ENCODE measurements at regions not wholly inside any gene's neighbourhood (a gene's known extent, or its start where the extent isn't known, plus 50 kb on each side); places are given as distances from the start of the nearest gene placed in this dataset.

DNA sequence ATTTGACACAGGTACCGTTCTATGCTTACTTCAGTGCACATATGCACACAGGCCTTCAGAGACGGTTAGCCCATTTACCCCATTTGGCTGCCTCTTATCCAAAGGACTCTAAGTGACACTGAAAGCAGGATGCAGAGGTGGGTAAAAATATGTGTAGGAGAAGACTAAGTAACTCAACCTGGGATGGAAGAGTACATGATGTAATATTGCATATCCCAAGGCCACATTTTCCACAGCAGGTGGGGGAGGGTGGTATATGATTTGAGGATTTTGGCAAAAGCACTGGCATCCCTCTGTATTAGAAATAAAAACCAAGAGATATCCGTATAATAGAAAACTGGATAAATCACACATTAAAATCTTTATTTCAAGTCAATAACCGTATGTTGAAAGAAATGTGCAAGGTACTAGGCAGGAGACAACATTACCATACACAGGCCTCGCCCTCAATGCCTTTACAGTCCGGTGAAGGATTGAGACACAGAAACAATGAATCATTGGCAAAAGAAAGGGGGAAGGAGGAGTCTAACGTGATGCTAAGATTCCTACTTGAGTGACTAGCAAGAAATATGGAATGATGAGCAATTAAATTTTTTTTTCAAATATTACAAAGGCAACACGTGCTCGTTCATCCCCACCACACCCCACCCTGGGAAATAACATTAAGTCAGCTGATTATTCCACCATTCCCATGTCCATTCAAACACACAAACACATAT is 161.0 kb upstream of the RASGEF1B start:
- no peak overlapping the region for H3K4me2 ChIP-seq (replicated peaks; ENCODE audit: low read depth, low read length, poor library complexity, severe bottlenecking)
- Mint-ChIP-seq H3K4me3 (no peak overlapping the region), H3K4me1 (peaks cover 54% of the 10 kb centered on the region), H3K9me3 (ENCODE audit: insufficient read depth) (peaks cover 2% of the 10 kb centered on the region), H3K27me3 (no peaks in the 10 kb centered on the region), H3K27ac (peak overlapping the region; percentile 54)
- H3K36me3 ChIP-seq (replicated peaks in 1 of 2; ENCODE audit: control extremely low read depth in 1 of 2, control insufficient read depth in 1 of 2, extremely low read depth in 1 of 2, insufficient read depth in 2 of 2, low read length in 1 of 2), result no peaks in the 10 kb centered on the region
- no peaks in the 10 kb centered on the region for H3K9me3 ChIP-seq (ENCODE audit: control extremely low read depth in 1 of 3, control insufficient read depth in 2 of 3, insufficient read depth in 1 of 3, low read length in 2 of 3)
- ChIA-PET CTCF (no interaction called here), POLR2A (interaction anchor here (0.9 kb wide), 1 partner anchor 162 kb away, joined by 3 read pairs; no protein-coding TSS in a partner anchor)
- H3K27me3 ChIP-seq (replicated peaks in 1 of 4; ENCODE audit: control extremely low read depth in 1 of 4, control insufficient read depth in 3 of 4, insufficient read depth in 4 of 4, low read length in 3 of 4), result no peaks in the 10 kb centered on the region
- ATAC-seq (ENCODE audit: low read depth), result peak; percentile 28
- H3K79me2 ChIP-seq (ENCODE audit: control insufficient read depth, insufficient read depth, low read length), result no peaks in the 10 kb centered on the region
- no peak overlapping the region for H2AFZ ChIP-seq (ENCODE audit: insufficient read depth, low read depth, low read length, poor library complexity, severe bottlenecking)
- no peak overlapping the region for H3K27ac ChIP-seq (ENCODE audit: low read length in 2 of 2)
- H3K4me3 ChIP-seq (ENCODE audit: control extremely low read depth in 1 of 5, extremely low read depth in 1 of 5, insufficient read depth in 1 of 5, low read depth in 2 of 5, low read length in 4 of 5), result no peak overlapping the region
- TF ChIP-seq, protein P1, sequence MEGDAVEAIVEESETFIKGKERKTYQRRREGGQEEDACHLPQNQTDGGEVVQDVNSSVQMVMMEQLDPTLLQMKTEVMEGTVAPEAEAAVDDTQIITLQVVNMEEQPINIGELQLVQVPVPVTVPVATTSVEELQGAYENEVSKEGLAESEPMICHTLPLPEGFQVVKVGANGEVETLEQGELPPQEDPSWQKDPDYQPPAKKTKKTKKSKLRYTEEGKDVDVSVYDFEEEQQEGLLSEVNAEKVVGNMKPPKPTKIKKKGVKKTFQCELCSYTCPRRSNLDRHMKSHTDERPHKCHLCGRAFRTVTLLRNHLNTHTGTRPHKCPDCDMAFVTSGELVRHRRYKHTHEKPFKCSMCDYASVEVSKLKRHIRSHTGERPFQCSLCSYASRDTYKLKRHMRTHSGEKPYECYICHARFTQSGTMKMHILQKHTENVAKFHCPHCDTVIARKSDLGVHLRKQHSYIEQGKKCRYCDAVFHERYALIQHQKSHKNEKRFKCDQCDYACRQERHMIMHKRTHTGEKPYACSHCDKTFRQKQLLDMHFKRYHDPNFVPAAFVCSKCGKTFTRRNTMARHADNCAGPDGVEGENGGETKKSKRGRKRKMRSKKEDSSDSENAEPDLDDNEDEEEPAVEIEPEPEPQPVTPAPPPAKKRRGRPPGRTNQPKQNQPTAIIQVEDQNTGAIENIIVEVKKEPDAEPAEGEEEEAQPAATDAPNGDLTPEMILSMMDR (IDR thresholded peaks at IDR 0.05), result no peak
- no peak for TF ChIP-seq EZH2 (IDR thresholded peaks at IDR 0.05; ENCODE audit: borderline replicate concordance, insufficient read depth, low read depth, low read length, poor library complexity, severe bottlenecking)
- WGBS (ENCODE audit: insufficient coverage), result no CpG with 5 or more reads among the region's 9 CpGs
- H3K4me1 ChIP-seq (ENCODE audit: control insufficient read depth in 2 of 2, insufficient read depth in 2 of 2, low read length in 2 of 2), result peaks cover 33 to 34% of the 10 kb centered on the region in 2 donors
- no peaks in the 10 kb centered on the region for H4K20me1 ChIP-seq (ENCODE audit: control insufficient read depth, insufficient read depth, low read length, poor library complexity, severe bottlenecking)
- intact Hi-C loops (cut with micrococcal nuclease), result no loop called here
- no peak for DNase-seq
- H3K9ac ChIP-seq (ENCODE audit: low read length), result no peak overlapping the region

DNA sequence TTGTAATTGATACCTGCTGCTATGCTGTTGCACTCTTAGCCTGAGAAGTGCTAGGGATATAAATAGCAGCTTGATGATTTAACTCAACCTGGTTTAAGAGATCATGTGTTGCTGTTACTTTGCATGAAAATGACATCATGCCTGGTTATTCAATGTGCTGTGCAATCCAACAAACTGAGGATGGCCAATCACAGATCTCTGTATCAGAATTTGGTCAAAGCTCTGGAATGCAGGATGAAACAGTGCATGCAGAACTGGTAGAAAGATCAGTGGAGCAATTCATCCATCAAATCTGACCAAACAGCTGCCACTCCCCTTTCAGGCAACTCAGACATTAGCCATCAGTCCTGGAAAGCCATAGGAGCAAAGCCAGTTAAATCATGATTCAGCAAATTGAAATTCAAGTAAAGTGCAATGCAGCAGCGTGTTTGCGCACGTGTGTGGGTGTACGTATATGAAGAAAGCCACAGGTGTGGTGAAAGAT is 160.3 kb upstream of the RASGEF1B start:
- H3K4me1 Mint-ChIP-seq, result peaks cover 54% of the 10 kb centered on the region
- H3K79me2 ChIP-seq (ENCODE audit: control insufficient read depth, insufficient read depth, low read length), result no peaks in the 10 kb centered on the region
- no peaks in the 10 kb centered on the region for H3K27me3 ChIP-seq (replicated peaks in 1 of 4; ENCODE audit: control extremely low read depth in 1 of 4, control insufficient read depth in 3 of 4, insufficient read depth in 4 of 4, low read length in 3 of 4)
- H3K9me3 ChIP-seq (ENCODE audit: control extremely low read depth in 1 of 3, control insufficient read depth in 2 of 3, insufficient read depth in 1 of 3, low read length in 2 of 3), result peaks cover 0 to 3% (median 0%) of the 10 kb centered on the region in 3 donors
- intact Hi-C loops (cut with micrococcal nuclease), result no loop called here
- no peak overlapping the region for H3K27ac ChIP-seq (ENCODE audit: low read length in 2 of 2)
- POLR2A ChIA-PET, result interaction anchor here (0.9 kb wide), 1 partner anchor 161 kb away, joined by 3 read pairs; no protein-coding TSS in a partner anchor
- ATAC-seq (ENCODE audit: low read depth), result peak; percentile 28
- TF ChIP-seq, protein P1 (IDR thresholded peaks at IDR 0.05), result no peak
- TF ChIP-seq EZH2 (IDR thresholded peaks at IDR 0.05; ENCODE audit: borderline replicate concordance, insufficient read depth, low read depth, low read length, poor library complexity, severe bottlenecking), result no peak
- H3K4me1 ChIP-seq (ENCODE audit: control insufficient read depth in 2 of 2, insufficient read depth in 2 of 2, low read length in 2 of 2), result peaks cover 33 to 34% of the 10 kb centered on the region in 2 donors
- CTCF ChIA-PET, result interaction anchor here (1.0 to 1.4 kb wide), 2 partner anchors 24 to 161 kb away, joined by 3 to 4 read pairs; partner anchors contain the start of gene RASGEF1B
- WGBS (ENCODE audit: insufficient coverage), result no CpG with 5 or more reads among the region's 4 CpGs
- H4K20me1 ChIP-seq (ENCODE audit: control insufficient read depth, insufficient read depth, low read length, poor library complexity, severe bottlenecking), result no peaks in the 10 kb centered on the region
- no peaks in the 10 kb centered on the region for H3K36me3 ChIP-seq (replicated peaks in 1 of 2; ENCODE audit: control extremely low read depth in 1 of 2, control insufficient read depth in 1 of 2, extremely low read depth in 1 of 2, insufficient read depth in 2 of 2, low read length in 1 of 2)
- no peak overlapping the region for H3K9ac ChIP-seq (ENCODE audit: low read length)
- peaks cover 2% of the 10 kb centered on the region for H3K9me3 Mint-ChIP-seq (ENCODE audit: insufficient read depth)
- no peak overlapping the region for H2AFZ ChIP-seq (ENCODE audit: insufficient read depth, low read depth, low read length, poor library complexity, severe bottlenecking)
- DNase-seq, result peak; percentile 51
- peak overlapping the region; percentile 3 for H3K4me3 Mint-ChIP-seq
- peak overlapping the region; percentile 22 for H3K4me2 ChIP-seq (replicated peaks; ENCODE audit: low read depth, low read length, poor library complexity, severe bottlenecking)
- H3K27ac Mint-ChIP-seq, result peak overlapping the region; percentile 3
- no peaks in the 10 kb centered on the region for H3K27me3 Mint-ChIP-seq
- no peak overlapping the region for H3K4me3 ChIP-seq (ENCODE audit: control extremely low read depth in 1 of 5, extremely low read depth in 1 of 5, insufficient read depth in 1 of 5, low read depth in 2 of 5, low read length in 4 of 5)
